Loucy (cell line): ENCODE measurements at regions not wholly inside any gene's neighbourhood (a gene's known extent, or its start where the extent isn't known, plus 50 kb on each side); places are given as distances from the start of the nearest gene placed in this dataset.

Experiments used
- EZH2phosphoT487 ChIP-seq: fragments of 200-600 bp; IDR thresholded peaks from 2 replicates; pipeline ENCODE4 v1.6.1; 2018; ENCODE audit warnings: antibody characterized with exemption, mild to moderate bottlenecking, moderate library complexity, borderline replicate concordance
- TF ChIP-seq, protein P1 (sequence below): fragments of 200-600 bp; sonication (generic); conservative IDR thresholded peaks from 2 replicates; pipeline ENCODE4 v1.5.1; 2014; ENCODE audit warnings: mild to moderate bottlenecking, antibody characterized with exemption, low read length

DNA sequence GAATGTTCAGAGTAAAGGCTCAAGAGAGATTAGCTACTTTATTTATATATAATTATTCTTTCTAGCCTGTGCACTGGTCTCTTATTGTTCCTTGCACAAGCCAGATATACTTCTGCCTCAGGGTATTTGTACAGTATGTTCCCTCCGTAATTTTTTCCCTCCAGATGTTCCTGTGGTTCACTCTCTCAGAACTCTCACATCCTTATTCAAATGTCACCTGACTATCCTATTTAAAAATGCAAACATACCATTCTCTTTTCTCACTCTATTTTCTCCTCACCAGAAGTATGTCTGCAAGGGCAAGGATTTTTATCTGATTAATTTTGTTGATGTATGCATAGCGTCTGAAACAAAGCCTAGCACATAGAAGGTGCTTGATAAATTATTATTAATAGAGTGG is 64.0 kb upstream of the CERS6 start:
- TF ChIP-seq, protein P1, sequence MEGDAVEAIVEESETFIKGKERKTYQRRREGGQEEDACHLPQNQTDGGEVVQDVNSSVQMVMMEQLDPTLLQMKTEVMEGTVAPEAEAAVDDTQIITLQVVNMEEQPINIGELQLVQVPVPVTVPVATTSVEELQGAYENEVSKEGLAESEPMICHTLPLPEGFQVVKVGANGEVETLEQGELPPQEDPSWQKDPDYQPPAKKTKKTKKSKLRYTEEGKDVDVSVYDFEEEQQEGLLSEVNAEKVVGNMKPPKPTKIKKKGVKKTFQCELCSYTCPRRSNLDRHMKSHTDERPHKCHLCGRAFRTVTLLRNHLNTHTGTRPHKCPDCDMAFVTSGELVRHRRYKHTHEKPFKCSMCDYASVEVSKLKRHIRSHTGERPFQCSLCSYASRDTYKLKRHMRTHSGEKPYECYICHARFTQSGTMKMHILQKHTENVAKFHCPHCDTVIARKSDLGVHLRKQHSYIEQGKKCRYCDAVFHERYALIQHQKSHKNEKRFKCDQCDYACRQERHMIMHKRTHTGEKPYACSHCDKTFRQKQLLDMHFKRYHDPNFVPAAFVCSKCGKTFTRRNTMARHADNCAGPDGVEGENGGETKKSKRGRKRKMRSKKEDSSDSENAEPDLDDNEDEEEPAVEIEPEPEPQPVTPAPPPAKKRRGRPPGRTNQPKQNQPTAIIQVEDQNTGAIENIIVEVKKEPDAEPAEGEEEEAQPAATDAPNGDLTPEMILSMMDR = no peak
- TF ChIP-seq EZH2phosphoT487 = no peak
